Thyroid gland (tissue), 4 donors: ENCODE measurements at regions not wholly inside any gene's neighbourhood (a gene's known extent, or its start where the extent isn't known, plus 50 kb on each side); places are given as distances from the start of the nearest gene placed in this dataset.

Experiments
- CTCF ChIP-seq, 6 experiments: fragments of 200-600 bp in 3 of 6; fragments of 450-650 bp in 3 of 6; sonication (generic) in 3 of 6; IDR thresholded peaks; one replicate each; pipeline ENCODE4 v1.5.1; 2016 to 2019; ENCODE audit warnings: antibody characterized with exemption in 6 of 6, mild to moderate bottlenecking in 2 of 6, inconsistent platforms in 1 of 6, moderate library complexity in 1 of 6
- POLR2A ChIP-seq, 2 donors: fragments of 450-650 bp; IDR thresholded peaks; one replicate each; pipeline ENCODE4 v1.6.1; 2017; ENCODE audit warnings: antibody characterized with exemption in 2 of 2, mild to moderate bottlenecking in 2 of 2, moderate library complexity in 1 of 2

GRCh38 chr11:19511413-19512183, 201.0 kb upstream of the NAV2 start:
- TF ChIP-seq CTCF (IDR thresholded peaks at IDR 0.05) (no peak), POLR2A (IDR thresholded peaks at IDR 0.05) (no peak)
